NCI-H2081 (cell line): ENCODE measurements at regions not wholly inside any gene's neighbourhood (a gene's known extent, or its start where the extent isn't known, plus 50 kb on each side); places are given as distances from the start of the nearest gene placed in this dataset.
"Not testable (repeated sequence)": the region's sequence is repeated elsewhere in the genome, so short reads cannot be mapped to it uniquely, and the experiment has no call there.

ENCODE experiments used
- DNase-seq, 2 experiments: peaks; one replicate each; lab custom pipeline; 2025; lab: John Stamatoyannopoulos, UW

- no peak for DNase-seq
Observed at GRCh38 chr4:162841753-162842152, 324.9 kb downstream of the NAF1 start.

DNA sequence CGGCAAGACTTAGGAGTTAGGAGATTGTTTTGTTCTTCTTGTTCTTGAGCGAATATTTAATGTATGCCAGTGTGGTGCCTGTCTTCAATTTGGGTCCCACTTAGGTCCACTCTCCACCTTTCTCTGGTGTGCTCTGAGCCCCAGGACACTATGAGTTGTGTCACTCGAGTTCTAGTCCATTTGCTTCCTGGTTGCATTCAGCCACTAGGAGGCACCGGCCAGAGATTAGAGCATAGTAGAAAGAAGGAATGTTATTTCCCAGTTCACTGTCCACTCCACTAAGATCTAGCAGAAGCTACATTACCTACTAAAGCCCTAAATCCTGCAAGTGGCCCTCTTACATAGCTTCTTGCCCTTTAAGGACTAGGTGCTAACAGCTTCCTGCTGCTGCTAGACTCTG lies 326.9 kb downstream of the NAF1 start:
- DNase-seq: no peak

GRCh38 chr4:162838671-162839070 lies 328.0 kb downstream of the NAF1 start:
- DNase-seq: no peak

DNA sequence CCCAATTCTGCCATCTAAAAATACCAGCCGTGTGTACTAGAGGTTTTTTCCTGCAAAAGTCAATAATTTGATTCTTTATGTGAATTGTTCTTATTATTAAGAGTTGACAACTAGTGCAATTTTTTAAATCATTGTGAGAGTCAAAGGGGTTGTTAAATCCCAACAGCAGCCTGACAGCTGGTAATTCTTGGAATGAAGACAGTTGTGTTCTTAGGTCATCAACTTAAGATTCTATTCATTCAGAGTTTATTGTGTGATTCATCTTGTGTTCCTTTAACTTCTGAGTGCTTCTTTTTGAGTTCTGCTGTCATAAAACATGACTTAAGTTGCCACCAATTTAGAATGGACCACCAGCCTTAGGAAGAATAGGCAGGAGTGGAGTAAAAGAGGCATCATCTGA lies 329.0 kb downstream of the NAF1 start:
- DNase-seq: no peak

DNA sequence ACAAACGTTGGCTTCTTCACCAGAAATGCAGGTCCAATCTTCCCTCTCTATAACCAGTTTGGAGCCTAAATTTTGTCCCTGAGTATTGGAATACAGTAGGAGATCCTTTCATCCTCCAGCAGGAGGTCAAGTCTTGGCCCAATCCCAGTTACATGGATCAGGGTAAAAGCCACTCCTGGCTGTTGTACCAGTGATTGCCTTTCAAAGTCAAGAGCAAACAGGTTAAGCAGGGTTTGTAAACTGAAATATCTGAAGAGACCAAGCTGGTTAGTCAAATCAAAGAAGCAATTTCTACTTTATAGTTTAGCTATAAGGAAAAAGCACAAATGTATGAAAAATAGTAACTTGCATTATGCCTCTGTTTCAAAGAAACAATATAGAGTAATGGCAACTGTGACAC lies 329.4 kb downstream of the NAF1 start:
- DNase-seq: no peak

GRCh38 chr4:162836773-162837172 lies 329.9 kb downstream of the NAF1 start:
- no peak for DNase-seq

DNA sequence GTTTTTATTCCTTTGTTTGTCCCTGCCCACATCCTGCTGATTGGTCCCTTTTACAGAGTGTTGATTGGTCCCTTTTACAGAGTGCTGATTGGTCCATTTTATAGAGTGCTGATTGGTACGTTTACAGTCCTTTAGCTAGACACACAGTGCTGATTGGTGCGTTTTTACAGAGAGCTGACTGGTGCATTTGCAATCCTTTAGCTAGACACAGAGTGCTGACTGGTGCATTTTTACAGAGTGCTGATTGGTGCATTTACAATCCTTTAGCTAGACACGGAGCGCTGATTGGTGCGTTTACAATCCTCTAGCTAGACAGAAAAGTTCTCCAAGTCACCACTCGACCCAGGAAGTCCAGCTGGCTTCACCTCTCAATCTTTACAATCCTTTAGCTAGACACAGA lies 330.4 kb downstream of the NAF1 start:
- not testable (repeated sequence) for DNase-seq

GRCh38 chr4:162830899-162831298 lies 335.8 kb downstream of the NAF1 start:
- DNase-seq: no peak

DNA sequence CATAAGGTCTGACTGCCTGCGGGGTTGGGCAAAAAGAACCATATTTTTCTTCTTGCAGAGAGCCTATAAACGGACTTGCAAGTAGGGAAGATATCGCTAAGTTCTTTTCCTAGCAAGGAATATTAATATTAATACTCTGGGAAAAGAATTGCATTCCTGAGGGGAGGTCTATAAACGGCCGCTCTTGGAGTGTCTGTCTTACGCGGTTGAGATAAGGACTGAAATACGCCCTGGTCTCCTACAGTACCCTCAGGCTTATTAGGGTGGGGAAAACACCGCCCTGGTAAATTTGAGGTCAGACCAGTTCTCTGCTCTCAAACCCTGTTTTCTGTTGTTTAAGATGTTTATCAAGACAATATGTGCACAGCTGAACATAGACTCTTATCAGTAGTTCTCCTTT lies 349.3 kb downstream of the NAF1 start:
- DNase-seq: not testable (repeated sequence)

DNA sequence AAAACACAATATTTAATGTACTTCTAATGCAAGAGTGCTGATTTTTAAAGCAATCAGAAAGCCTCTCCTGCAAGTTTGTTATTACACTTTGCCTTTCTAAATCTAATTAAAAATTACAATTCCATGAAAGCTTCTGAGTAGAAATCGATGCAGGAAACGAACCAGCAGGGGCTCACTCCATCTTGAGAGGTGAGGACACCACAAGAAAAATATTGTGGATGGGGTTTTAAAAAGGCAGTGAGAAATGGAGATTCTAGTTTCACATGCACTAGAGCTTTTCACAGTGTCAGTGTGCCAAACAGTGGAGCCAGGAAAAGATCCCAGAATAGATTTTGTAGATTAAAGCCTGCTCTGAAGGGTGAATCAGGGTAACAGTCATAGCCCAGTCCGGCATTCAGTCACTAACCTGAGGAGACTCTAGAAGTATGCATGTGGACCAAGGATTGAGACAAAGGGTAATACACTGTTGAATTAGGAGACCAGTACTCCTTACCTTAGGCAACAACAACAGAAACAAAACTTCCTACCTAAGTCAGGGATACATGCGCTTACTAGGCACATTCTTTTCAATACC lies 362.3 kb downstream of the NAF1 start:
- DNase-seq: no peak

DNA sequence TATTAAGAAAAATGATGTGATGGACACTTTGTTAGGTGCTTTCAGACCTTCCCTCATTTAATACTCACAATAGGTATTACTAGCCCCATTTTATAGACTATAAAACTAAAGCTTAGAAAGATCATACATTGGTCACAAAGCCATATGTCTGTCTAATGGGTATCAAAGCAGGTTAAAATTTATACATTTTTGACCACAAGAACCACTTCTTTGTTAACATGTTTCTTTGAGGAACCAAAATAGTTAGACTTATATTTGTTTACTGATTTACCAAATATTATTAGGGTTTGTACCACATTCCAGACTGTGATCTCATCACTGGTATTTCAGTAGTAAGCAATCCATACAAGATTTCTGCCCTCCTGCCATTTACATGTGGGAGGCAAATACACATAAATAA lies 363.3 kb downstream of the NAF1 start:
- no peak for DNase-seq

GRCh38 chr4:162797108-162797507 lies 369.6 kb downstream of the NAF1 start:
- no peak for DNase-seq

DNA sequence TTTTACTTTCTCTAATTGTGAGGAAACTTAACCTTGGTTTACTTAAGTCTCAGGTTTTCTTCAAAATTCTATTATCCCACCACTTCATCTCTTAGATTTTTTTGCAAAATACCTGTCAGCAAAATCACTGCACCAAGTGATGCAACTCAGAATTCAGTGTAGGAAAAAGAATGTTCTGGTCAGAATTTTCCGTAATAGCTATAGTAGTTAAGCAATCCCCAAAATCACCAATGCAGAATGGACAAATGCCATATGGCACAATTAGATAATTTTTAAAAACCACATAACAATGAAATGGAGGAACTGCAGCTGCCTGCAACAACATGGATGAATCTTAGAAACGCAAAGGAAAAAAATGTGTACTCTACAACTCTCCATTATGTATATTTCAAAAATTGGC lies 373.1 kb downstream of the NAF1 start:
- DNase-seq: no peak

DNA sequence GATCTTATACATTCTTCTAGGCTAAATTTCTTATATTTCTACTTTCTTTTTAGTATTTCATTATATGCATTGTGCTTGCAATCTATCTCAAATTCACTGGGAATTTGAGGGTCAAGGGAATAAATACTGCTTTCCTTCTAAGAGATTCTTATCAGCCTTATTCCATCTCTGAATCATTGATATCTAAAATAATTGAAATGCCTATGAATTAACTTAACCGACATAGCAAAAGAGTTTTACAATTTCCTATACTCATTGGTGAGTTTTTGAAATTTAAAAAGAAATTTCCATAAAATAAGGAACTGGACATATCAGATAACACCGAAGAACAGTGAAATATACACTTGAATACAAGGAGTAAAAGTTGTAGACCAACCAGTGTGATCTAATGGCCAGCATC lies 373.7 kb downstream of the NAF1 start:
- DNase-seq: no peak

DNA sequence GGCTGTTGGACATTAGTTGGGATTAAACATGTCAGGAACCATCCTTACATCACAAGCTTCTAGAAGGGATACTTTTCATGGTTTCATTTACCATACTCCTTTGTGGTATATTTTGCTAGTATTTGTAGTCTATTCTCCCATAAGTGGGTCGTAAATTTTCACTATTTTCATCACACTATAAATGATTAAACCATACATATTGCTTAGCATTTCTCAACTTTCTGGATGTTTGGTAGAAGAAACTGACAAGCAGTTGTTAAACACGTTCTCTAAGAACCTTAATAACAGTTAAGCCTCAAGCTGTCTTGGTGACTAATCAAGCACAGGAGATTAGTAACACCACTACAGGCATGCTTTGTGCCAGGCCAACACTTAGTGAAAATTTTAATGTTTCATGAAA lies 375.5 kb downstream of the NAF1 start:
- DNase-seq: no peak

DNA sequence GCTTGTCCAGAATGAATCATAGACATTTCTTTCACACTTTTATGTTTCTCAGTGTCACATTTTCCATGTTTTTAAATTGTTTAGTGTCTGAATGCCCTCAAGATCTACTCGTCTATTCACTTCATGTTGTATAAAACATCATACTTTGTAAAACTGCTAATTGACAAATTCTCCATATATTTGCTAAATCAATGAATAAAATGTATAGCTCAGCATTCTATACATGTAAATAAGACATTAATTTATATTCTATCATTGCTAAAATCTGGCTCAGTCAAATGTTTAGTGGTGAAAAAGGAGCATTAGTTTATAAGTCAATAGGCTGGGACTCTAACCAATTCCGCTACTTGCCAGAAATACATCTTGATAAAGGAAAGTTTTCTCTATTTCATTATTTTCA lies 379.6 kb downstream of the NAF1 start:
- no peak for DNase-seq

GRCh38 chr4:162782778-162783525 lies 383.7 kb downstream of the NAF1 start:
- DNase-seq: no peak

DNA sequence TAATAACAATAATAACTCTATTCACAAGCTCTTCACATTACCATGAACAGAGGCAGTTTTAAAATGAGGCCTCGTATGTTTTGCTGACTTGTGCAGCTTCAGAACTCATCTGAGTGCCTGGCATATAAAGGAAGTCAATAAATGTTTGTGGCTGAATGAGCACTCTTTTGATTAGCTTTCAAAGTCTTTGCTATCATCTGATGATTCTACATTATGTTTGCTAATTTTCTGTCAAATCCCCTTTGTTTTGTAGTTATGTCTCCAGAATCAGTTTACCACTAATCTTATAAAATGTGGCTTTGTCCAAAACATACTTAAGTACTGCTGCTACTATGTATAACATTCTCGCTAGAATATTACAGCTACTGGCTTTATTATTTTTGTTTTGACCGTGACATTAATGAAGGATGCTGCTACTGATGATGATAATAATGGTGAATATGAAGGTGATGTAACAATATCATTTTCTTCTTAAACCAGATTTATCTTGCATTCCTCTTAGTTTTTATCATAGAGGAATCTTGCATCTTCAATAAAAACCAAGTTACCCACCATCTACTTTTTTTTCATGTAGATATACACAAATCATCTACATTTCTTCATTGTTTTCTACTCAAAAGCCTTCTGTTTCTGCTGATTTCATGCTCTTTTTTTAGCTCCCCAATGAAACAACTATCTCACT lies 384.5 kb downstream of the NAF1 start:
- DNase-seq: no peak

GRCh38 chr4:162770761-162771490 lies 395.8 kb downstream of the NAF1 start:
- no peak for DNase-seq

GRCh38 chr4:162767083-162767482 lies 399.6 kb downstream of the NAF1 start:
- no peak for DNase-seq

GRCh38 chr4:162761965-162762364 lies 404.7 kb downstream of the NAF1 start:
- no peak for DNase-seq

DNA sequence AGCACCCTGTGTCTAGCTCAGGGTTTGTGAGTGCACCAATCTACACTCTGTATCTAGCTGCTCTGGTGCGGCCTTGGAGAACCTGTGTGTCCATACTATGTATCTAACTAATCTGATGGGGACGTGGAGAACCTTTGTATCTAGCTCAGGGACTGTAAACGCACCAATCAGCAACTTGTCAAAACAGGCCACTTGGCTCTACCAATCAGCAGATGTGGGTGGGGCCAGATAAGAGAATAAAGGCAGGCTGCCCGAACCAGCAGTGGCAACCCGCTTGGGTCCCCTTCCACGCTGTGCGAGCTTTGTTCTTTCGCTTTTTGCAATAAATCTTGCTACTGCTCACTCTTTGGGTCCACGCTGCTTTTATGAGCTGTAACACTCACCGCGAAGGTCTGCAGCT lies 426.5 kb downstream of the NAF1 start:
- DNase-seq: not testable (repeated sequence)

DNA sequence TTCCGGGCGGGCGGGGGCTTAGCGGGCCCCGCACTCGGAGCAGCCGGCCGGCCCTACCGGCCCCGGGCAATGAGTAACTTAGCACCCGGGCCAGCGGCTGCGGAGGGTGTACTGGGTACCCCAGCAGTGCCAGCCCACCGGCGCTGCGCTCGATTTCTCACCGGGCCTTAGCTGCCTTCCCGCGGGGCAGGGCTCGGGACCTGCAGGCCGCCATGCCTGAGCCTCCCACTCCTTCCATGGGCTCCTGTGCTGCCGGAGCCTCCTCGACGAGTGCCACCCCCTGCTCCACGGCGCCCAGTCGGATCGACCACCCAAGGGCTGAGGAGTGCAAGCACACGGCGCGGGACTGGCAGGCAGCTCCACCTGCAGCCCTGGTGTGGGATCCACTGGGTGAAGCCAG lies 427.1 kb downstream of the NAF1 start:
- DNase-seq: not testable (repeated sequence)
